Limb (tissue), 2 donors: ENCODE measurements at regions not wholly inside any gene's neighbourhood (a gene's known extent, or its start where the extent isn't known, plus 50 kb on each side); places are given as distances from the start of the nearest gene placed in this dataset.
"Not testable (repeated sequence)": the region's sequence is repeated elsewhere in the genome, so short reads cannot be mapped to it uniquely, and the experiment has no call there.

Source experiments
- DNase-seq, 2 donors: peaks; one replicate each; pipeline ENCODE4 v3.0.0-alpha.2; 2016; ENCODE audit errors: extremely low spot score in 2 of 2

- not testable (repeated sequence) for DNase-seq
These were observed 88.6 kb upstream of the NFIL3 start for GRCh38 chr9:91512235-91512634.

GRCh38 chr9:91503673-91504081, 80.0 kb upstream of the NFIL3 start:
- no peak for DNase-seq

- DNase-seq: no peak
These were observed 79.5 kb upstream of the NFIL3 start for GRCh38 chr9:91502913-91503672.

GRCh38 chr9:91502475-91502874, 78.8 kb upstream of the NFIL3 start:
- DNase-seq: no peak

GRCh38 chr9:91500509-91501014, 76.9 kb upstream of the NFIL3 start:
- DNase-seq: no peak

GRCh38 chr9:91496351-91496750, 72.7 kb upstream of the NFIL3 start:
- no peak for DNase-seq

GRCh38 chr9:91495450-91495849, 71.8 kb upstream of the NFIL3 start:
- DNase-seq: peak in 1 of 2 donors; percentile 52

GRCh38 chr9:91494751-91495150, 71.1 kb upstream of the NFIL3 start:
- no peak for DNase-seq

- no peak for DNase-seq
These were observed 68.6 kb upstream of the NFIL3 start for GRCh38 chr9:91492237-91492636.

GRCh38 chr9:91491624-91492023, 68.0 kb upstream of the NFIL3 start:
- DNase-seq: no peak

GRCh38 chr9:91489361-91489899, 65.8 kb upstream of the NFIL3 start:
- DNase-seq: no peak

GRCh38 chr9:91488341-91488740, 64.7 kb upstream of the NFIL3 start:
- DNase-seq: no peak

- no peak for DNase-seq
These were observed 63.3 kb upstream of the NFIL3 start for GRCh38 chr9:91486699-91487497.

GRCh38 chr9:91485006-91485405, 61.4 kb upstream of the NFIL3 start:
- no peak for DNase-seq

GRCh38 chr9:91483835-91484234, 60.2 kb upstream of the NFIL3 start:
- DNase-seq: no peak

- DNase-seq: no peak
These were observed 59.6 kb upstream of the NFIL3 start for GRCh38 chr9:91483189-91483691.

GRCh38 chr9:91481972-91482371, 58.3 kb upstream of the NFIL3 start:
- DNase-seq: no peak

- DNase-seq: no peak
These were observed 53.5 kb upstream of the NFIL3 start for GRCh38 chr9:91477106-91477505.

GRCh38 chr9:91474656-91475055, 51.0 kb upstream of the NFIL3 start:
- DNase-seq: no peak
